Keratinocyte (primary cell): ENCODE measurements at regions not wholly inside any gene's neighbourhood (a gene's known extent, or its start where the extent isn't known, plus 50 kb on each side); places are given as distances from the start of the nearest gene placed in this dataset.

Experiments
- DNase-seq: peaks from one replicate; pipeline ENCODE4 v3.0.0-alpha.2; 2011; ENCODE audit warnings: low read depth, missing footprints, low spot score
- FAIRE-seq: peaks from 2 replicates; lab custom pipeline; 2011; peaks lifted over from hg19 to GRCh38; lab: Jason Lieb, UNC
- H2AFZ ChIP-seq: 2 replicates; pipeline ENCODE4 v1.6.0; 2012; ENCODE audit warnings: low read length, control low read depth, inconsistent platforms; ENCODE audit not compliant: control insufficient read depth
- H3K27ac ChIP-seq: 2 replicates; pipeline ENCODE4 v1.5.1; 2011; ENCODE audit warnings: low read length; ENCODE audit not compliant: control insufficient read depth, insufficient read depth
- H3K27me3 ChIP-seq: 3 replicates; pipeline ENCODE4 v1.6.0; 2011; ENCODE audit warnings: low read length; ENCODE audit not compliant: control insufficient read depth, insufficient read depth; ENCODE audit errors: extremely low read depth
- H3K36me3 ChIP-seq, 2 experiments: 2 replicates in 1 of 2; 3 replicates in 1 of 2; pipeline ENCODE4 v1.5.1; 2011; ENCODE audit warnings: low read length in 2 of 2, mild to moderate bottlenecking in 1 of 2; ENCODE audit not compliant: control insufficient read depth in 2 of 2, insufficient read depth in 2 of 2; ENCODE audit errors: extremely low read depth in 1 of 2
- H3K4me1 ChIP-seq: 3 replicates; pipeline ENCODE4 v1.5.1; 2011; ENCODE audit warnings: low read length; ENCODE audit not compliant: control insufficient read depth, insufficient read depth; ENCODE audit errors: extremely low read depth
- H3K4me2 ChIP-seq: 3 replicates; pipeline ENCODE4 v1.6.0; 2011; ENCODE audit warnings: low read depth, low read length; ENCODE audit not compliant: control insufficient read depth, insufficient read depth; ENCODE audit errors: extremely low read depth
- H3K4me3 ChIP-seq, 3 experiments: fragments of 200-600 bp in 1 of 3; sonication (generic) in 1 of 3; 2 replicates in 2 of 3; 3 replicates in 1 of 3; pipeline ENCODE4 v1.5.1; 2011 to 2016; ENCODE audit warnings: low read length in 3 of 3, mild to moderate bottlenecking in 3 of 3, control low read depth in 2 of 3, inconsistent platforms in 1 of 3, low read depth in 1 of 3, mixed read lengths in 1 of 3, mixed run types in 1 of 3, moderate library complexity in 1 of 3; ENCODE audit not compliant: control insufficient read depth in 2 of 3, insufficient read depth in 2 of 3; ENCODE audit errors: extremely low read depth in 1 of 3
- H3K79me2 ChIP-seq: 2 replicates; pipeline ENCODE4 v1.6.0; 2012; ENCODE audit warnings: low read length; ENCODE audit not compliant: control insufficient read depth, insufficient read depth
- H3K9ac ChIP-seq: 3 replicates; pipeline ENCODE4 v1.6.0; 2011; ENCODE audit warnings: low read length; ENCODE audit not compliant: control insufficient read depth, insufficient read depth; ENCODE audit errors: extremely low read depth
- H3K9me1 ChIP-seq: 3 replicates; pipeline ENCODE4 v1.6.0; 2011; ENCODE audit warnings: low read length; ENCODE audit not compliant: control insufficient read depth, insufficient read depth; ENCODE audit errors: extremely low read depth
- H3K9me3 ChIP-seq: 2 replicates; pipeline ENCODE4 v1.5.1; 2012; ENCODE audit warnings: low read depth, low read length; ENCODE audit not compliant: control insufficient read depth
- H4K20me1 ChIP-seq: 3 replicates; pipeline ENCODE4 v1.6.0; 2011; ENCODE audit warnings: low read length; ENCODE audit not compliant: control insufficient read depth, insufficient read depth; ENCODE audit errors: extremely low read depth
- CTCF ChIP-seq, 3 experiments: IDR thresholded peaks in 1 of 3; conservative IDR thresholded peaks in 1 of 3; optimal IDR thresholded peaks in 1 of 3; 2 replicates in 2 of 3; 3 replicates in 1 of 3; pipeline versions ENCODE3 to v1.5.1; 2011; ENCODE audit warnings: low read length in 3 of 3, mild to moderate bottlenecking in 3 of 3, moderate library complexity in 2 of 3, control low read depth in 1 of 3, inconsistent platforms in 1 of 3; ENCODE audit not compliant: insufficient read depth in 2 of 3; ENCODE audit errors: extremely low read depth in 1 of 3
- EZH2 ChIP-seq: IDR thresholded peaks from one replicate; pipeline ENCODE4 v1.6.1; 2012; ENCODE audit warnings: inconsistent platforms, mild to moderate bottlenecking, low read length, moderate library complexity
- dilution Hi-C: fragments of 300-500 bp; cut with MboI; formaldehyde crosslinking; loops from one replicate; pipeline ENCODE4 v1.7.0; 2020; ENCODE audit warnings: low sequenced_read_pairs; ENCODE audit not compliant: extremely low pct_ligation_motif_present

GRCh38 chr2:19592197-19592596, 233.8 kb upstream of the OSR1 start:
- dilution Hi-C loops: no loop called here

GRCh38 chr2:19589791-19590190, 231.4 kb upstream of the OSR1 start:
- FAIRE-seq: no peak
- Histone ChIP-seq H3K36me3 (no peaks in the 10 kb centered on the region), H3K9me3 (no peaks in the 10 kb centered on the region), H2AFZ (no peak overlapping the region), H3K27me3 (no peaks in the 10 kb centered on the region), H3K4me1 (no peaks in the 10 kb centered on the region), H3K79me2 (no peaks in the 10 kb centered on the region), H3K4me2 (no peak overlapping the region), H3K27ac (no peak overlapping the region), H3K4me3 (no peak overlapping the region), H3K9me1 (no peaks in the 10 kb centered on the region), H3K9ac (no peak overlapping the region), H4K20me1 (no peaks in the 10 kb centered on the region)
- no peak for DNase-seq
- dilution Hi-C loops: no loop called here
- no peak for TF ChIP-seq EZH2
- TF ChIP-seq CTCF (optimal IDR thresholded peaks at IDR 0.05 in 1 of 3, IDR thresholded peaks at IDR 0.05 in 1 of 3, conservative IDR thresholded peaks at IDR 0.05 in 1 of 3; ENCODE audit: extremely low read depth in 1 of 3, insufficient read depth in 2 of 3, low read length in 3 of 3): no peak

More at GRCh38 chr2:19592197-19592596, 233.8 kb upstream of the OSR1 start:
- no peaks in the 10 kb centered on the region for H3K9me1 ChIP-seq
- H3K36me3 ChIP-seq: no peaks in the 10 kb centered on the region
- DNase-seq (no peak), FAIRE-seq (no peak)
- H3K9ac ChIP-seq: no peak overlapping the region
- no peaks in the 10 kb centered on the region for H3K27me3 ChIP-seq
- no peaks in the 10 kb centered on the region for H4K20me1 ChIP-seq
- no peaks in the 10 kb centered on the region for H3K9me3 ChIP-seq
- H3K4me3 ChIP-seq: no peak overlapping the region
- no peaks in the 10 kb centered on the region for H3K4me1 ChIP-seq
- no peak for TF ChIP-seq EZH2
- TF ChIP-seq CTCF (optimal IDR thresholded peaks at IDR 0.05 in 1 of 3, IDR thresholded peaks at IDR 0.05 in 1 of 3, conservative IDR thresholded peaks at IDR 0.05 in 1 of 3; ENCODE audit: extremely low read depth in 1 of 3, insufficient read depth in 2 of 3, low read length in 3 of 3): no peak
- no peak overlapping the region for H3K27ac ChIP-seq
- H3K4me2 ChIP-seq: no peak overlapping the region
- no peaks in the 10 kb centered on the region for H3K79me2 ChIP-seq
- no peak overlapping the region for H2AFZ ChIP-seq
